Endothelial cell of umbilical vein (primary cell): ENCODE measurements at regions not wholly inside any gene's neighbourhood (a gene's known extent, or its start where the extent isn't known, plus 50 kb on each side); places are given as distances from the start of the nearest gene placed in this dataset.

Experiments used
- CTCF ChIP-seq, 2 donors: IDR thresholded peaks; 1 replicate in 1 of 2; 2 replicates in 1 of 2; pipeline ENCODE4 v1.5.1; 2011; ENCODE audit warnings: low read length in 2 of 2, mild to moderate bottlenecking in 2 of 2, moderate library complexity in 2 of 2, control low read depth in 1 of 2, inconsistent platforms in 1 of 2, low read depth in 1 of 2; ENCODE audit not compliant: insufficient read depth in 1 of 2; ENCODE audit errors: extremely low read depth in 1 of 2
- EZH2 ChIP-seq: IDR thresholded peaks from 2 replicates; pipeline ENCODE4 v1.6.1; 2012; ENCODE audit warnings: borderline replicate concordance, low read depth, mild to moderate bottlenecking, moderate library complexity, low read length, inconsistent platforms; ENCODE audit not compliant: severe bottlenecking
- POLR2A ChIP-seq: IDR thresholded peaks from 2 replicates; pipeline ENCODE4 v1.6.1; 2012; ENCODE audit warnings: low read depth, mild to moderate bottlenecking, control low read depth, low read length

- TF ChIP-seq CTCF (IDR thresholded peaks at IDR 0.05; ENCODE audit: extremely low read depth in 1 of 2, insufficient read depth in 1 of 2, low read depth in 1 of 2, low read length in 2 of 2), result no peak
- TF ChIP-seq EZH2, result no peak
- TF ChIP-seq POLR2A, result no peak
Measured at GRCh38 chr2:23280401-23280800, 104.6 kb upstream of the KLHL29 start.
